ENCODE measurements at regions not wholly inside any gene's neighbourhood (a gene's known extent, or its start where the extent isn't known, plus 50 kb on each side); places are given as distances from the start of the nearest gene placed in this dataset.

- Histone ChIP-seq H3K79me1 (ENCODE audit: low read depth in 1 of 2, low read length in 2 of 2) (no peaks in the 10 kb centered on the region), H3K36me3 (ENCODE audit: control insufficient read depth, insufficient read depth, low read length) (no peaks in the 10 kb centered on the region), H4K5ac (ENCODE audit: low read depth, low read length) (no peak overlapping the region), H3K18ac (ENCODE audit: low read depth, low read length) (no peak overlapping the region), H2BK5ac (ENCODE audit: low read depth, low read length, poor library complexity, severe bottlenecking) (no peak overlapping the region), H2AFZ (replicated peaks; ENCODE audit: low read length, poor library complexity) (no peak overlapping the region), H3K27me3 (ENCODE audit: control insufficient read depth, insufficient read depth, low read length) (peaks cover 37% of the 10 kb centered on the region), H3K9me3 (ENCODE audit: control insufficient read depth, insufficient read depth, low read length) (no peaks in the 10 kb centered on the region; the same call in 1 of the 2 replicates), H4K91ac (ENCODE audit: insufficient read depth, low read depth, low read length) (no peak overlapping the region), H3K4me1 (ENCODE audit: control insufficient read depth, insufficient read depth, low read length) (no peaks in the 10 kb centered on the region), H4K20me1 (ENCODE audit: insufficient read depth, low read length) (no peaks in the 10 kb centered on the region), H3K14ac (replicated peaks; ENCODE audit: low read depth, low read length) (no peak overlapping the region), H3K56ac (ENCODE audit: extremely low read depth, insufficient read depth, low read length) (no peak overlapping the region), H2BK20ac (ENCODE audit: low read depth, low read length) (no peak overlapping the region), H4K8ac (ENCODE audit: low read depth in 2 of 2, low read length in 2 of 2) (no peak overlapping the region), H2AK5ac (ENCODE audit: low read depth, low read length) (no peak overlapping the region), H2BK120ac (ENCODE audit: low read depth, low read length) (no peak overlapping the region), H2AK9ac (replicated peaks; ENCODE audit: low read depth, low read length, poor library complexity) (no peak overlapping the region), H2BK15ac (ENCODE audit: low read depth, low read length) (no peak overlapping the region), H3K4me2 (ENCODE audit: low read depth, low read length) (no peak overlapping the region), H3K4me3 (ENCODE audit: insufficient read depth, low read depth, low read length) (no peak overlapping the region), H3K23ac (ENCODE audit: low read depth, low read length) (no peak overlapping the region), H3K9me1 (ENCODE audit: insufficient read depth, low read length) (no peaks in the 10 kb centered on the region; the same call in 1 of the 2 replicates), H3K4ac (ENCODE audit: low read depth, low read length) (no peak overlapping the region), H3K27ac (ENCODE audit: insufficient read depth, low read length) (no peak overlapping the region), H3K9ac (ENCODE audit: low read depth, low read length) (no peak overlapping the region)
- DNase-seq (no peak), ATAC-seq (ENCODE audit: low read depth) (no peak)
- ChIA-PET CTCF (no interaction called here), POLR2A (ENCODE audit: unreplicated experiment) (no interaction called here)
- in situ Hi-C loops (cut with MboI; ENCODE audit: low sequenced_read_pairs): no loop called here
- WGBS, 2 experiments (ENCODE audit: extremely low coverage in 2 of 2, insufficient read length in 1 of 2): no CpG with 5 or more reads among the region's 3 CpGs
- BruUV-seq (replicated peaks): no TSS peak
- intact Hi-C loops (cut with micrococcal nuclease): loop anchor here (5.0 kb wide), 1 partner anchor 36 kb away; no protein-coding TSS in a partner anchor
- dilution Hi-C loops (cut with HindIII; ENCODE audit: low sequenced_read_pairs, unreplicated experiment): no loop called here
- TF ChIP-seq NFE2L2 (IDR thresholded peaks at IDR 0.05; ENCODE audit: low read depth, low read length) (no peak), RCOR1 (IDR thresholded peaks at IDR 0.05; ENCODE audit: insufficient replicate concordance, low read length) (no peak), USF2 (IDR thresholded peaks at IDR 0.05; ENCODE audit: low read depth, low read length) (no peak), POLR2A (IDR thresholded peaks at IDR 0.05; ENCODE audit: low read depth, low read length) (no peak), RAD21 (IDR thresholded peaks at IDR 0.05; ENCODE audit: low read length) (no peak), MXI1 (IDR thresholded peaks at IDR 0.05; ENCODE audit: borderline replicate concordance, low read depth, low read length) (no peak), ELK1 (IDR thresholded peaks at IDR 0.05; ENCODE audit: borderline replicate concordance, low read depth, low read length) (no peak), MAFK (IDR thresholded peaks at IDR 0.05; ENCODE audit: low read depth, low read length) (no peak), FOS (IDR thresholded peaks at IDR 0.05; ENCODE audit: low read depth, low read length) (no peak), SMC3 (IDR thresholded peaks at IDR 0.05; ENCODE audit: low read depth, low read length) (no peak), RFX5 (IDR thresholded peaks at IDR 0.05; ENCODE audit: low read depth, low read length) (no peak), CEBPB (IDR thresholded peaks at IDR 0.05; ENCODE audit: low read depth, low read length) (no peak), MAZ (IDR thresholded peaks at IDR 0.05; ENCODE audit: borderline replicate concordance, low read depth, low read length) (no peak), BHLHE40 (IDR thresholded peaks at IDR 0.05; ENCODE audit: low read depth, low read length) (no peak), CHD1 (IDR thresholded peaks at IDR 0.05; ENCODE audit: low read depth, low read length) (no peak), CTCF (conservative IDR thresholded peaks at IDR 0.05; ENCODE audit: low read depth, low read length) (no peak)
Measured at GRCh38 chr1:43018121-43018520, 59.5 kb upstream of the SLC2A1 start.
